Mammary epithelial cell (primary cell): ENCODE measurements at regions not wholly inside any gene's neighbourhood (a gene's known extent, or its start where the extent isn't known, plus 50 kb on each side); places are given as distances from the start of the nearest gene placed in this dataset.
"Not testable (repeated sequence)": the region's sequence is repeated elsewhere in the genome, so short reads cannot be mapped to it uniquely, and the experiment has no call there.

Source experiments
- EZH2 ChIP-seq: IDR thresholded peaks from 2 replicates; pipeline ENCODE4 v1.6.1; 2012; ENCODE audit warnings: low read length, inconsistent platforms, borderline replicate concordance
- TF ChIP-seq, protein P1 (sequence below), 2 donors: IDR thresholded peaks in 1 of 2; conservative IDR thresholded peaks in 1 of 2; 2 replicates each; pipeline ENCODE4 v1.5.1; 2011 to 2012; ENCODE audit warnings: inconsistent platforms in 2 of 2, low read length in 2 of 2, mild to moderate bottlenecking in 2 of 2, control low read depth in 1 of 2, low read depth in 1 of 2; ENCODE audit not compliant: insufficient read depth in 1 of 2; ENCODE audit errors: extremely low read depth in 1 of 2

GRCh38 chr9:41653560-41654340, 464.6 kb upstream of the ZNG1F start:
- TF ChIP-seq, protein P1, sequence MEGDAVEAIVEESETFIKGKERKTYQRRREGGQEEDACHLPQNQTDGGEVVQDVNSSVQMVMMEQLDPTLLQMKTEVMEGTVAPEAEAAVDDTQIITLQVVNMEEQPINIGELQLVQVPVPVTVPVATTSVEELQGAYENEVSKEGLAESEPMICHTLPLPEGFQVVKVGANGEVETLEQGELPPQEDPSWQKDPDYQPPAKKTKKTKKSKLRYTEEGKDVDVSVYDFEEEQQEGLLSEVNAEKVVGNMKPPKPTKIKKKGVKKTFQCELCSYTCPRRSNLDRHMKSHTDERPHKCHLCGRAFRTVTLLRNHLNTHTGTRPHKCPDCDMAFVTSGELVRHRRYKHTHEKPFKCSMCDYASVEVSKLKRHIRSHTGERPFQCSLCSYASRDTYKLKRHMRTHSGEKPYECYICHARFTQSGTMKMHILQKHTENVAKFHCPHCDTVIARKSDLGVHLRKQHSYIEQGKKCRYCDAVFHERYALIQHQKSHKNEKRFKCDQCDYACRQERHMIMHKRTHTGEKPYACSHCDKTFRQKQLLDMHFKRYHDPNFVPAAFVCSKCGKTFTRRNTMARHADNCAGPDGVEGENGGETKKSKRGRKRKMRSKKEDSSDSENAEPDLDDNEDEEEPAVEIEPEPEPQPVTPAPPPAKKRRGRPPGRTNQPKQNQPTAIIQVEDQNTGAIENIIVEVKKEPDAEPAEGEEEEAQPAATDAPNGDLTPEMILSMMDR (conservative IDR thresholded peaks at IDR 0.05 in 1 of 2, IDR thresholded peaks at IDR 0.05 in 1 of 2; ENCODE audit: extremely low read depth in 1 of 2, insufficient read depth in 1 of 2, low read depth in 1 of 2, low read length in 2 of 2): not testable (repeated sequence)
- TF ChIP-seq EZH2: not testable (repeated sequence)
